Body of pancreas (tissue), 4 donors: ENCODE measurements at regions not wholly inside any gene's neighbourhood (a gene's known extent, or its start where the extent isn't known, plus 50 kb on each side); places are given as distances from the start of the nearest gene placed in this dataset.

Experiments
- CTCF ChIP-seq, 7 experiments: fragments of 450-650 bp in 4 of 7; fragments of 200-600 bp in 3 of 7; sonication (generic) in 3 of 7; IDR thresholded peaks; one replicate each; pipeline ENCODE4 v1.5.1; 2016 to 2019; ENCODE audit warnings: antibody characterized with exemption in 7 of 7
- POLR2A ChIP-seq, 3 donors: fragments of 450-650 bp; IDR thresholded peaks; one replicate each; pipeline ENCODE4 v1.6.1; 2016; ENCODE audit warnings: antibody characterized with exemption in 3 of 3, mild to moderate bottlenecking in 2 of 3

GRCh38 chr16:73846356-73846755 is 450.3 kb upstream of the PSMD7 start:
- no peak for TF ChIP-seq POLR2A (IDR thresholded peaks at IDR 0.05)
- TF ChIP-seq CTCF (IDR thresholded peaks at IDR 0.05), result no peak
